RWPE1 (cell line): ENCODE measurements at regions not wholly inside any gene's neighbourhood (a gene's known extent, or its start where the extent isn't known, plus 50 kb on each side); places are given as distances from the start of the nearest gene placed in this dataset.

Experiments
- CTCF ChIA-PET: fragments of 350-600 bp; sonication (Branson Sonifier 250); formaldehyde crosslinking; extraction: SDS; loops from one replicate; lab custom pipeline; 2021; lab: Yijun Ruan, JAX
- POLR2A ChIA-PET: fragments of 400-600 bp; formaldehyde crosslinking; extraction: SDS; loops from one replicate; lab custom pipeline; 2020; ENCODE audit warnings: antibody characterized with exemption; ENCODE audit not compliant: low non-redundant PET; lab: Yijun Ruan, JAX
- DNase-seq: peaks from one replicate; pipeline ENCODE4 v3.0.0; 2012; ENCODE audit warnings: low spot score
- H3K27ac ChIP-seq: fragments of 450-650 bp; 2 replicates; pipeline ENCODE4 v1.5.1; 2017
- TF ChIP-seq, protein P1 (sequence below): fragments of 450-650 bp; conservative IDR thresholded peaks from 2 replicates; pipeline ENCODE4 v1.5.1; 2017; ENCODE audit warnings: low read depth, mild to moderate bottlenecking

DNA sequence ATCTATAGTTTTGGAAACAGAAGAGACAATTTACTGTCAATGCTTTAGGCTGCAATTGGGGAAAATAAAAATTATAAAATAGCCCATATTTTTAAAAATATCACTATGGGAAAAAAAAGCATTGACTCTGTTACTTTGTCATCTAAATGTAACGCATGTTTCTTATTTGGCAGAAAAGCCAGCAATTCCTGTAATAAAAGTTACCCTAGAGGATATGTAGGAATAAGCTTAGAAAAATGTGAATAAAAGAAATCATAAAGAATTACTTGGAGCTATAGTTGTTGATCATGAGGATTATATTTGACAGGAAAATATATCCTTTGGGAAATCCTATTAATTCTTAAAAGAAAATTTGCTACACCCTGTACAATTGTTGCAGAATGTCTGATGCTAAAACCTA lies 515.4 kb upstream of the IL12A start:
- ChIA-PET POLR2A (no interaction called here), CTCF (no interaction called here)
- DNase-seq, result no peak

DNA sequence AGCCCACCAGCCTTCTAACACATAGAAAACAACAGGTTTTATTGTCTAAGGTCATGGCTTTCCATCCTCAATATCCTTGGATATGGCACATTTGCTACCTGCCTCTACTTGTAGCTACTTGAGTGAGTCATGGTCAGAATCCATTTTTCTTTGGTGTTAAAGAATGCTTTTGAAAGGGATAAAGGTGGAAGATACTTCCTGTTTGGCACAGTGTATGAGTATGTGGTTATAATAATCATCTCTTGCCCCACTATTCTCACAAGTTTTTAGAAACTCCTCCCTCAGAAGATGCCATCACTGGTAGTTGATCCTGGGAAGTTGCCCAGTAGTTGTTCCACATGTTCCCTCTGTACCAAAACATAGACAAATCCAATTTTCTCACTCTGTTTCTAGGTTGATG lies 508.6 kb upstream of the IL12A start:
- H3K27ac ChIP-seq, result no peak overlapping the region
- CTCF ChIA-PET, result interaction anchor here (1.0 kb wide), 1 partner anchor 40 kb away, joined by 5 read pairs; no protein-coding TSS in a partner anchor
- POLR2A ChIA-PET, result no interaction called here
- DNase-seq, result peak; percentile 71
- TF ChIP-seq, protein P1, sequence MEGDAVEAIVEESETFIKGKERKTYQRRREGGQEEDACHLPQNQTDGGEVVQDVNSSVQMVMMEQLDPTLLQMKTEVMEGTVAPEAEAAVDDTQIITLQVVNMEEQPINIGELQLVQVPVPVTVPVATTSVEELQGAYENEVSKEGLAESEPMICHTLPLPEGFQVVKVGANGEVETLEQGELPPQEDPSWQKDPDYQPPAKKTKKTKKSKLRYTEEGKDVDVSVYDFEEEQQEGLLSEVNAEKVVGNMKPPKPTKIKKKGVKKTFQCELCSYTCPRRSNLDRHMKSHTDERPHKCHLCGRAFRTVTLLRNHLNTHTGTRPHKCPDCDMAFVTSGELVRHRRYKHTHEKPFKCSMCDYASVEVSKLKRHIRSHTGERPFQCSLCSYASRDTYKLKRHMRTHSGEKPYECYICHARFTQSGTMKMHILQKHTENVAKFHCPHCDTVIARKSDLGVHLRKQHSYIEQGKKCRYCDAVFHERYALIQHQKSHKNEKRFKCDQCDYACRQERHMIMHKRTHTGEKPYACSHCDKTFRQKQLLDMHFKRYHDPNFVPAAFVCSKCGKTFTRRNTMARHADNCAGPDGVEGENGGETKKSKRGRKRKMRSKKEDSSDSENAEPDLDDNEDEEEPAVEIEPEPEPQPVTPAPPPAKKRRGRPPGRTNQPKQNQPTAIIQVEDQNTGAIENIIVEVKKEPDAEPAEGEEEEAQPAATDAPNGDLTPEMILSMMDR, result no peak

More for the DNA sequence above, 515.4 kb upstream of the IL12A start:
- no peak overlapping the region for H3K27ac ChIP-seq
- TF ChIP-seq, protein P1, result no peak

DNA sequence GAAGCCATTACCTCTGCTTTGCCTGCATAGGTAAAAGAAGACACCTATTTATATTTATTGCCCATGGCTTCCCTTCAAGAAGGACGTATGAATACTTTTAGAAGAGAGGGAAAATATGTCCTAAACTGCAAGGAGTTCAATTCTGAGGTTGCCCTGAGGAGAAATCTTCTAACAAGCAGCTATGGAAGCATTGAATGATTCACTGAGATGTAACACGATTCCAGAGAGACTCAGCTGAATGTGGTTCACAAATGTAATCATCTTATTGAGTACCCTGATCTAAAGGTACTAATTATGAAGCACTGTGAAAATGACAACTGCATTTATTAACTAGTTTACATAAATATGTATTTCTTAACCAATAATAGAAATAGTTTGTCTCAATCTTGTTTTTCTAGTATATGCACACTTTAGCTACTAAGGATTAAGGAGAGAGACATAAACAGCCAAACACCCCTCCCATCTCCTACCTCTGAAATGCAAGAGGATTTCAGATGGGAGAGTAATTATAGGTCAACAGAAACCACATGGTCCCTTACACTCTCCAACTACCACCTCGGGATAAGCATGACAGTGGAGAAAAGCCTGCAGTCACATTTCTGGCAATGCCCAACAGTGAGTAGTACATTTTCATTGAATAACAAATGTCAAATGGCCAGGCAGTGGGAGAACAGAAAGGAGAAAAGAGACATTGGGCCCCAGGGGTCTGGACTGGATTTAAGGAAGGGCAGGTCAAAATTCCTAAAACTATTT lies 506.2 kb upstream of the IL12A start:
- no peak for DNase-seq
- ChIA-PET CTCF (interaction anchor here (0.7 kb wide), 1 partner anchor 321 kb away, joined by 3 read pairs; no protein-coding TSS in a partner anchor), POLR2A (no interaction called here)
- H3K27ac ChIP-seq, result no peak overlapping the region
- TF ChIP-seq, protein P1, result no peak

- TF ChIP-seq, protein P1, result no peak
- no peak overlapping the region for H3K27ac ChIP-seq
- CTCF ChIA-PET, result interaction anchor here (0.7 kb wide), 1 partner anchor 321 kb away, joined by 3 read pairs; no protein-coding TSS in a partner anchor
- POLR2A ChIA-PET, result no interaction called here
- no peak for DNase-seq
Measured at GRCh38 chr3:159482994-159483367, 505.7 kb upstream of the IL12A start.

DNA sequence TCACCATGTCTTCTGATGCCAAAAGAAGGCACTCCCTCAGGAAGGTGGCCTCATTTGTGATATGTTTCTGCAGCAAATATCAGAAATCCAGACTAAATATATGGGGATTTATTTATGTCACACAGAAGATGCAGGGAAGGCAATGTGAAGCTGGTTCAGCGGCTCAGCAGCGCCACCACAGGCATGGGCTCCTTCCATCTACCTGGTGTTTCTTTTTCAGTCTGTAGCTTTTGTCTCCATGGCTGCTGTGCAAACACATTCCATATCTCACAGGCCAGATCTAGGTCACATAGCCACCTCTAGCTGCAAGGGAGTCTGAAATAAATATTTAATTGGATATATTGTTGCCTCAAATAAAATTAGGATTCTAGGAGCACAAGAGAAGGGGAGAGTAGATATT lies 502.1 kb upstream of the IL12A start:
- TF ChIP-seq, protein P1, result no peak
- POLR2A ChIA-PET, result no interaction called here
- DNase-seq, result no peak
- H3K27ac ChIP-seq, result no peak overlapping the region
- CTCF ChIA-PET, result no interaction called here

GRCh38 chr3:159487304-159487703 lies 501.3 kb upstream of the IL12A start:
- POLR2A ChIA-PET, result no interaction called here
- no peak overlapping the region for H3K27ac ChIP-seq
- DNase-seq, result no peak
- CTCF ChIA-PET, result no interaction called here
- TF ChIP-seq, protein P1, result no peak
